Loucy (cell line): ENCODE measurements at regions not wholly inside any gene's neighbourhood (a gene's known extent, or its start where the extent isn't known, plus 50 kb on each side); places are given as distances from the start of the nearest gene placed in this dataset.

ENCODE experiments used
- EZH2phosphoT487 ChIP-seq: fragments of 200-600 bp; IDR thresholded peaks from 2 replicates; pipeline ENCODE4 v1.6.1; 2018; ENCODE audit warnings: antibody characterized with exemption, mild to moderate bottlenecking, moderate library complexity, borderline replicate concordance
- TF ChIP-seq, protein P1 (sequence below): fragments of 200-600 bp; sonication (generic); conservative IDR thresholded peaks from 2 replicates; pipeline ENCODE4 v1.5.1; 2014; ENCODE audit warnings: mild to moderate bottlenecking, antibody characterized with exemption, low read length

DNA sequence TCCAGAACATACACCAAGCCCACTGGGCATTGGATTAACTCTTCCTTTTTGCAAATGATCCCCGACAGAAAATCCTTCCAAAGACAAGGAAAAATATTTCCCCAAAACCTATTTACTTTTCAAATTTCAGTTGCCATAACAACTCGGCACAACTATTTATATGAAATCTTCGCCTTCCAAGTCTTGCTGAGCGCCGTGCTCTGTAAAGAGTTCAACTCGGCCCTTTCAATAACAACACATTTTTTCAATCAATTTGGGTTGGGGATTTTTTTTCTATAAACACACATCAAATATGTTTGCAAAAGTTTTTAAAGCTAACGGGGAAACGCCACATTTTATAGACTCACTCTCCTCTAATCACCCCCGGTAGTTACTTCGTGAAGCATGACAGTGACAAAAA, 333.8 kb downstream of the MN1 start:
- TF ChIP-seq, protein P1, sequence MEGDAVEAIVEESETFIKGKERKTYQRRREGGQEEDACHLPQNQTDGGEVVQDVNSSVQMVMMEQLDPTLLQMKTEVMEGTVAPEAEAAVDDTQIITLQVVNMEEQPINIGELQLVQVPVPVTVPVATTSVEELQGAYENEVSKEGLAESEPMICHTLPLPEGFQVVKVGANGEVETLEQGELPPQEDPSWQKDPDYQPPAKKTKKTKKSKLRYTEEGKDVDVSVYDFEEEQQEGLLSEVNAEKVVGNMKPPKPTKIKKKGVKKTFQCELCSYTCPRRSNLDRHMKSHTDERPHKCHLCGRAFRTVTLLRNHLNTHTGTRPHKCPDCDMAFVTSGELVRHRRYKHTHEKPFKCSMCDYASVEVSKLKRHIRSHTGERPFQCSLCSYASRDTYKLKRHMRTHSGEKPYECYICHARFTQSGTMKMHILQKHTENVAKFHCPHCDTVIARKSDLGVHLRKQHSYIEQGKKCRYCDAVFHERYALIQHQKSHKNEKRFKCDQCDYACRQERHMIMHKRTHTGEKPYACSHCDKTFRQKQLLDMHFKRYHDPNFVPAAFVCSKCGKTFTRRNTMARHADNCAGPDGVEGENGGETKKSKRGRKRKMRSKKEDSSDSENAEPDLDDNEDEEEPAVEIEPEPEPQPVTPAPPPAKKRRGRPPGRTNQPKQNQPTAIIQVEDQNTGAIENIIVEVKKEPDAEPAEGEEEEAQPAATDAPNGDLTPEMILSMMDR: no peak
- TF ChIP-seq EZH2phosphoT487: no peak
